ENCODE measurements at regions not wholly inside any gene's neighbourhood (a gene's known extent, or its start where the extent isn't known, plus 50 kb on each side); places are given as distances from the start of the nearest gene placed in this dataset.

DNA sequence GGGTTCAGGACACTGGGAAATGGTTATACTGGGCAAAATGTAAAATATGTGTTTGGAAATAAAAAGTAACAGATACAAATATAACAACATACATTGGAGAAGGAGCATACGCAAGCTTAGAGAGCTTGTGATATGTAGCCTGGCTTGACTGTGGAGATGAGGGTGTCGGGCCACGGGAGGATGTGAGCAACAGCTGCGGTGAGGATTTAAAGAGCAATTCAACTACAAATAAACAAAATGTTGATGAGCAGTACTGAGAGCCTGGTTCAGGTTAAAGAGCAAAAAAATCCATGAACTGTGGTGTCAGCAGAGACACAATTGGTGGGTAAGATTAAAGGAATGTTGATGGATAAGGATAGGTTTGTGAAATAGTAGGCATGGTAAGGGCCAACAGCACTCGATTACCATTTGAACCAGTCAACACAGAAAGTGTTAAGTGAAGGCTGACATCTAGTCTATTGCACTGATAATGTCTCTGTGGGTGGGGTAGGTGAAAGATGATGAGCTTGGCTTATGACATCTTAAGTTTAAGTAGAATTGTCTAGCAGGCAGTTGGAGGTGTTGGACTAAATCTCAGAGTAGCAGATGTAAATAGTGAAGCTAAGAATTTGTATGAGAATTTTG is 723.2 kb downstream of the EPM2A start:
- TF ChIP-seq ZNF773 (CRISPR knock-in tag; IDR thresholded peaks at IDR 0.05; ENCODE audit: borderline replicate concordance): no peak
- no peak for TF ChIP-seq ZNF616 (CRISPR knock-in tag; IDR thresholded peaks at IDR 0.05; ENCODE audit: low read depth)
- TF ChIP-seq CBX1 (IDR thresholded peaks at IDR 0.05; ENCODE audit: low read depth): no peak
- no peak for TF ChIP-seq FOSL1 (CRISPR knock-in tag; IDR thresholded peaks at IDR 0.05; ENCODE audit: borderline replicate concordance)
- TF ChIP-seq SP2 (CRISPR knock-in tag; IDR thresholded peaks at IDR 0.05): no peak
- TF ChIP-seq HNRNPLL (IDR thresholded peaks at IDR 0.05; ENCODE audit: low read depth, low read length, poor library complexity, severe bottlenecking): no peak
- TF ChIP-seq TAF1 (CRISPR knock-in tag; IDR thresholded peaks at IDR 0.05): no peak
- TF ChIP-seq ZBTB7A (CRISPR knock-in tag; IDR thresholded peaks at IDR 0.05): no peak
- TF ChIP-seq TCF7 (IDR thresholded peaks at IDR 0.05; ENCODE audit: low read depth): no peak
- TF ChIP-seq FOXJ3 (CRISPR knock-in tag; IDR thresholded peaks at IDR 0.05; ENCODE audit: borderline replicate concordance): no peak
- no peak for TF ChIP-seq NFYB (CRISPR knock-in tag; IDR thresholded peaks at IDR 0.05)
- TF ChIP-seq ZKSCAN1 (IDR thresholded peaks at IDR 0.05; ENCODE audit: low read length): no peak
- TF ChIP-seq ZNF777 (CRISPR knock-in tag; IDR thresholded peaks at IDR 0.05): no peak

Measured in HepG2 (cell line).